CD4-positive, alpha-beta T cell (primary cell): ENCODE measurements at regions not wholly inside any gene's neighbourhood (a gene's known extent, or its start where the extent isn't known, plus 50 kb on each side); places are given as distances from the start of the nearest gene placed in this dataset.

Experiments
- ATAC-seq: fragments of 200-7000 bp; cut with Tn5 transposase; one replicate; pipeline ENCODE4 v1.10.0; 2022; ENCODE audit warnings: mild to moderate bottlenecking; ENCODE audit not compliant: poor library complexity
- CTCF ChIA-PET: fragments of 350-600 bp; sonication (Branson Sonifier 250); formaldehyde crosslinking; loops from one replicate; lab custom pipeline; 2021; ENCODE audit warnings: antibody characterized with exemption, inconsistent platforms; lab: Charles Lee
- POLR2A ChIA-PET: fragments of 350-600 bp; sonication (Branson Sonifier 250); formaldehyde crosslinking; loops from one replicate; lab custom pipeline; 2021; ENCODE audit warnings: antibody characterized with exemption, inconsistent platforms; lab: Charles Lee
- DNase-seq, 14 experiments: peaks; one replicate each; pipeline ENCODE4 v3.0.0-alpha.2; 2013 to 2020; ENCODE audit warnings: mixed read lengths in 2 of 14
- H3K27ac ChIP-seq, 2 donors: one replicate each; pipeline versions ENCODE4 v1.5.1 to v1.7.0; 2013; ENCODE audit warnings: low read length in 2 of 2, low read depth in 1 of 2, mild to moderate bottlenecking in 1 of 2
- H3K27me3 ChIP-seq, 2 experiments: 1 replicate in 1 of 2; 2 replicates in 1 of 2; pipeline versions ENCODE4 v1.6.1 to v1.7.0; 2013; ENCODE audit warnings: low read length in 2 of 2, control low read depth in 1 of 2, mild to moderate bottlenecking in 1 of 2, moderate library complexity in 1 of 2; ENCODE audit not compliant: insufficient read depth in 2 of 2, control insufficient read depth in 1 of 2
- H3K36me3 ChIP-seq: one replicate; pipeline ENCODE4 v1.6.1; 2013; ENCODE audit warnings: low read length, control low read depth; ENCODE audit not compliant: insufficient read depth
- H3K4me1 ChIP-seq: one replicate; pipeline ENCODE4 v1.6.1; 2013; ENCODE audit warnings: low read length, control low read depth; ENCODE audit not compliant: insufficient read depth
- H3K4me3 ChIP-seq: one replicate; pipeline ENCODE4 v1.5.1; 2013; ENCODE audit warnings: mild to moderate bottlenecking, low read length, moderate library complexity
- H3K9me3 ChIP-seq, 2 experiments: 1 replicate in 1 of 2; 2 replicates in 1 of 2; pipeline versions ENCODE4 v1.6.1 to v1.7.0; 2013; ENCODE audit warnings: low read length in 2 of 2, mild to moderate bottlenecking in 2 of 2, control low read depth in 1 of 2, moderate library complexity in 1 of 2; ENCODE audit not compliant: control insufficient read depth in 1 of 2, insufficient read depth in 1 of 2
- H3K27ac Mint-ChIP-seq: one replicate; pipeline ENCODE4 v1.8.0; 2020; ENCODE audit warnings: mixed read lengths
- H3K27me3 Mint-ChIP-seq: one replicate; pipeline ENCODE4 v1.8.0; 2021; ENCODE audit warnings: mixed read lengths
- H3K36me3 Mint-ChIP-seq: one replicate; pipeline ENCODE4 v1.8.0; 2021; ENCODE audit warnings: low read depth, mixed read lengths
- H3K4me1 Mint-ChIP-seq: one replicate; pipeline ENCODE4 v1.8.0; 2021; ENCODE audit warnings: low read depth, mixed read lengths
- H3K4me3 Mint-ChIP-seq: one replicate; pipeline ENCODE4 v1.8.0; 2020; ENCODE audit warnings: mild to moderate bottlenecking, mixed read lengths
- H3K9me3 Mint-ChIP-seq: one replicate; pipeline ENCODE4 v1.8.0; 2020; ENCODE audit warnings: mixed read lengths
- intact Hi-C, 2 experiments: fragments of 100-400 bp; cut with DNase I in 1 of 2; cut with micrococcal nuclease in 1 of 2; formaldehyde crosslinking; loops; one replicate each; pipeline versions ENCODE4 v1.15.1 to v1.9.0; 2023 to 2025; cut with DNase I, micrococcal nuclease
- TF ChIP-seq, protein P1 (sequence below): fragments of 200-600 bp; IDR thresholded peaks from one replicate; pipeline ENCODE4 v1.8.0; 2022; ENCODE audit warnings: antibody characterized with exemption, mild to moderate bottlenecking

DNA sequence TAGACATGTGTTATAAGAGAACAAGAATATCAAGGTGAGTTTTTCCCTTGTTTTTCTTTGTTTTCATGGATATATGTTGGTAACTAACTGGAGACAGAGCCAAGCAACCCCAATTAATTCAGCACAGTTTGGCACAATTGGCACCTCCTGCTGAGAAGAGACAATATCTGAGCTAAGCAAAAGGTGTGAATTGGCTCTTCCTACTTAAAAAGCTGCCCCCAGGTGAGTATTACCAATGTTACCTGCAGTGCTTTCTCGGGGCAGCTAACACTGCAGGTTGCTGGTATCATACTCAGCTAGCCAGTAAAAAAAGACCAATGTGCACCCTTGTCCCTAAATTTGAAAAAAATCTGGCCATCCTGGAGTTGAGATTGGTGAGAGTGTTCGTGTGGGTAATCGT, 871.2 kb upstream of the TENM3 start:
- H3K4me1 ChIP-seq = no peaks in the 10 kb centered on the region
- H3K27me3 Mint-ChIP-seq = no peaks in the 10 kb centered on the region
- no peaks in the 10 kb centered on the region for H3K36me3 Mint-ChIP-seq
- no peak overlapping the region for H3K4me3 Mint-ChIP-seq
- CTCF ChIA-PET = no interaction called here
- no peaks in the 10 kb centered on the region for H3K9me3 Mint-ChIP-seq
- POLR2A ChIA-PET = no interaction called here
- H3K27me3 ChIP-seq = no peaks in the 10 kb centered on the region
- TF ChIP-seq, protein P1, sequence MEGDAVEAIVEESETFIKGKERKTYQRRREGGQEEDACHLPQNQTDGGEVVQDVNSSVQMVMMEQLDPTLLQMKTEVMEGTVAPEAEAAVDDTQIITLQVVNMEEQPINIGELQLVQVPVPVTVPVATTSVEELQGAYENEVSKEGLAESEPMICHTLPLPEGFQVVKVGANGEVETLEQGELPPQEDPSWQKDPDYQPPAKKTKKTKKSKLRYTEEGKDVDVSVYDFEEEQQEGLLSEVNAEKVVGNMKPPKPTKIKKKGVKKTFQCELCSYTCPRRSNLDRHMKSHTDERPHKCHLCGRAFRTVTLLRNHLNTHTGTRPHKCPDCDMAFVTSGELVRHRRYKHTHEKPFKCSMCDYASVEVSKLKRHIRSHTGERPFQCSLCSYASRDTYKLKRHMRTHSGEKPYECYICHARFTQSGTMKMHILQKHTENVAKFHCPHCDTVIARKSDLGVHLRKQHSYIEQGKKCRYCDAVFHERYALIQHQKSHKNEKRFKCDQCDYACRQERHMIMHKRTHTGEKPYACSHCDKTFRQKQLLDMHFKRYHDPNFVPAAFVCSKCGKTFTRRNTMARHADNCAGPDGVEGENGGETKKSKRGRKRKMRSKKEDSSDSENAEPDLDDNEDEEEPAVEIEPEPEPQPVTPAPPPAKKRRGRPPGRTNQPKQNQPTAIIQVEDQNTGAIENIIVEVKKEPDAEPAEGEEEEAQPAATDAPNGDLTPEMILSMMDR = no peak
- H3K27ac ChIP-seq = no peak overlapping the region
- no peaks in the 10 kb centered on the region for H3K4me1 Mint-ChIP-seq
- ATAC-seq (no peak), DNase-seq (no peak)
- intact Hi-C loops = no loop called here
- H3K9me3 ChIP-seq = no peaks in the 10 kb centered on the region
- no peak overlapping the region for H3K4me3 ChIP-seq
- no peak overlapping the region for H3K27ac Mint-ChIP-seq
- no peaks in the 10 kb centered on the region for H3K36me3 ChIP-seq

DNA sequence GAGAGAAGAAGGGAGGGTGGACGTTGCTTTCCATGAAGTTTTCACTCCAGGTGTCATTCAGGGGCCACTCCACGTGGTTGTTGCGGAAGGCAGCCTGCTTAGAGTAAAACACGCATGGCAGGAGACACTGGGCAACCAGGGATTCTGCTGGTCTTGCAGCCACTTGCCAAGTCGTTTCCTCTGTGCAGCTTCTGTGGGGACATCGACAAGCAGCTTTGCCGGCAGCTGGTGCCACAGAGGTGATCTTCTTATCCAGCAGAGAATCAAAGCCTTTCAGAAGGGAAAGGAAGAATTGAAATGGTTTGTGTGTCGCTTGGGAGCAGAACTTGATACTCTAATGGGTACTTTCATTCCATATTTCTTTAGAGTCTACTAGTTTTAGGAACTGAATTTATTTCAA, 867.1 kb upstream of the TENM3 start:
- Histone ChIP-seq H3K27me3 (no peaks in the 10 kb centered on the region), H3K9me3 (peaks cover 0 to 3% of the 10 kb centered on the region in 2 experiments), H3K36me3 (no peaks in the 10 kb centered on the region), H3K4me1 (no peaks in the 10 kb centered on the region), H3K4me3 (no peak overlapping the region), H3K27ac (no peak overlapping the region)
- DNase-seq (no peak), ATAC-seq (no peak)
- TF ChIP-seq, protein P1 = no peak
- H3K4me3 Mint-ChIP-seq = no peak overlapping the region
- ChIA-PET POLR2A (no interaction called here), CTCF (no interaction called here)
- no peak overlapping the region for H3K27ac Mint-ChIP-seq
- H3K36me3 Mint-ChIP-seq = no peaks in the 10 kb centered on the region
- H3K27me3 Mint-ChIP-seq = no peaks in the 10 kb centered on the region
- no peaks in the 10 kb centered on the region for H3K9me3 Mint-ChIP-seq
- intact Hi-C loops = no loop called here
- no peaks in the 10 kb centered on the region for H3K4me1 Mint-ChIP-seq

DNA sequence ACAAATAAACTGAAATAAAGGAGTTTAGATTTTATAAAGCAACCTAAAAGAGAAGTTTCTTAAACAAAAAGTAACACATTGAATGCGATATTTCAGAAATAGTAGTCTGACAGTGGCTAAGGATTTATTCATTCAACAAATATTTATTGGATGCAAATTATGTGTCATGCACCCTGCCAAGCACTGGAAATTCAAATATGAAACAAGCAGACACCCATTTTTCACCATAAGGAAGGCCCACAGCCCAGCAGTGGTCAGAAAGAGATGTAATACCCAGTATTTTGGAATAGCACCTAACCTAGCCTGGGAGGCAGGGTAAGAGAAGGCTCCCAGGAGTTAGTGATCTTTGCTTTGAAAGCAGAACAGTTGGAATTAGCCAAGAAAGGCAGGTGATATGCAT, 855.1 kb upstream of the TENM3 start:
- no peaks in the 10 kb centered on the region for H3K36me3 ChIP-seq
- ATAC-seq (no peak), DNase-seq (no peak)
- POLR2A ChIA-PET = no interaction called here
- Mint-ChIP-seq H3K36me3 (no peaks in the 10 kb centered on the region), H3K9me3 (no peaks in the 10 kb centered on the region), H3K27me3 (no peaks in the 10 kb centered on the region), H3K4me3 (no peak overlapping the region), H3K27ac (no peak overlapping the region), H3K4me1 (no peaks in the 10 kb centered on the region)
- TF ChIP-seq, protein P1 = no peak
- H3K9me3 ChIP-seq = no peaks in the 10 kb centered on the region
- H3K4me3 ChIP-seq = no peak overlapping the region
- CTCF ChIA-PET = no interaction called here
- H3K27me3 ChIP-seq = no peaks in the 10 kb centered on the region
- intact Hi-C loops = no loop called here
- no peaks in the 10 kb centered on the region for H3K4me1 ChIP-seq
- no peak overlapping the region for H3K27ac ChIP-seq
